Liver (tissue), 8 donors: ENCODE measurements at regions not wholly inside any gene's neighbourhood (a gene's known extent, or its start where the extent isn't known, plus 50 kb on each side); places are given as distances from the start of the nearest gene placed in this dataset.

ENCODE experiments used
- DNase-seq: peaks from one replicate; pipeline ENCODE4 v3.0.0-alpha.2; 2017; ENCODE audit warnings: low spot score
- H3K27ac ChIP-seq, 2 donors: one replicate each; pipeline ENCODE4 v1.7.0; 2013; ENCODE audit warnings: inconsistent platforms in 2 of 2, low read length in 2 of 2, control low read depth in 1 of 2, low read depth in 1 of 2, mild to moderate bottlenecking in 1 of 2
- H3K27me3 ChIP-seq, 4 donors: one replicate each; pipeline versions ENCODE4 v1.6.1 to v1.7.0; 2013; ENCODE audit warnings: low read length in 3 of 4, inconsistent platforms in 1 of 4, mild to moderate bottlenecking in 1 of 4, moderate library complexity in 1 of 4; ENCODE audit not compliant: control insufficient read depth in 4 of 4, insufficient read depth in 4 of 4
- H3K36me3 ChIP-seq, 4 donors: one replicate each; pipeline versions ENCODE4 v1.6.1 to v1.7.0; 2013; ENCODE audit warnings: low read length in 3 of 4, mild to moderate bottlenecking in 3 of 4, low read depth in 1 of 4, moderate library complexity in 1 of 4; ENCODE audit not compliant: control insufficient read depth in 4 of 4, insufficient read depth in 3 of 4
- H3K4me1 ChIP-seq, 4 donors: one replicate each; pipeline versions ENCODE4 v1.6.1 to v1.7.0; 2013; ENCODE audit warnings: low read length in 3 of 4, mild to moderate bottlenecking in 3 of 4, moderate library complexity in 1 of 4; ENCODE audit not compliant: control insufficient read depth in 4 of 4, insufficient read depth in 4 of 4
- H3K4me3 ChIP-seq, 3 donors: one replicate each; pipeline versions ENCODE4 v1.6.1 to v1.7.0; 2013; ENCODE audit warnings: low read length in 3 of 3, control low read depth in 1 of 3, low read depth in 1 of 3, mild to moderate bottlenecking in 1 of 3
- H3K9ac ChIP-seq, 2 donors: one replicate each; pipeline ENCODE4 v1.7.0; 2013; ENCODE audit warnings: low read length in 2 of 2, mild to moderate bottlenecking in 2 of 2, moderate library complexity in 2 of 2, control low read depth in 1 of 2, low read depth in 1 of 2
- H3K9me3 ChIP-seq, 4 donors: one replicate each; pipeline versions ENCODE4 v1.6.1 to v1.7.0; 2013; ENCODE audit warnings: low read length in 3 of 4; ENCODE audit not compliant: control insufficient read depth in 4 of 4
- ATF3 ChIP-seq: IDR thresholded peaks from 2 replicates; pipeline ENCODE4 v1.6.1; 2016; ENCODE audit warnings: antibody characterized with exemption
- CTCF ChIP-seq: fragments of 150-350 bp; IDR thresholded peaks from 2 replicates; pipeline ENCODE4 v1.5.1; 2017; ENCODE audit warnings: improper control_type of control experiment, low read depth, low read length; ENCODE audit not compliant: missing input control
- EGR1 ChIP-seq, 2 donors: IDR thresholded peaks; 2 replicates each; pipeline ENCODE4 v1.6.1; 2016 to 2018; ENCODE audit warnings: antibody characterized with exemption in 2 of 2, low read depth in 2 of 2
- FOXA1 ChIP-seq: IDR thresholded peaks from 2 replicates; pipeline ENCODE4 v1.6.1; 2016; ENCODE audit warnings: antibody characterized with exemption
- FOXA2 ChIP-seq: IDR thresholded peaks from 2 replicates; pipeline ENCODE4 v1.6.1; 2016; ENCODE audit warnings: antibody characterized with exemption
- GABPA ChIP-seq, 2 donors: IDR thresholded peaks in 1 of 2; conservative IDR thresholded peaks in 1 of 2; 2 replicates each; pipeline ENCODE4 v1.6.1; 2016; ENCODE audit warnings: antibody characterized with exemption in 2 of 2, mild to moderate bottlenecking in 1 of 2, moderate library complexity in 1 of 2
- HNF4A ChIP-seq, 2 donors: conservative IDR thresholded peaks; 2 replicates each; pipeline ENCODE4 v1.6.1; 2016; ENCODE audit warnings: antibody characterized with exemption in 2 of 2, mild to moderate bottlenecking in 2 of 2
- HNF4G ChIP-seq: IDR thresholded peaks from 2 replicates; pipeline ENCODE4 v1.6.1; 2016; ENCODE audit warnings: antibody characterized with exemption
- JUND ChIP-seq, 2 donors: IDR thresholded peaks; 2 replicates each; pipeline ENCODE4 v1.6.1; 2016; ENCODE audit warnings: antibody characterized with exemption in 2 of 2
- MAX ChIP-seq: IDR thresholded peaks from 2 replicates; pipeline ENCODE4 v1.6.1; 2016; ENCODE audit warnings: antibody characterized with exemption
- NR2F2 ChIP-seq: IDR thresholded peaks from 2 replicates; pipeline ENCODE4 v1.6.1; 2016; ENCODE audit warnings: antibody characterized with exemption
- RAD21 ChIP-seq, 2 donors: IDR thresholded peaks; 2 replicates each; pipeline ENCODE4 v1.6.1; 2016; ENCODE audit warnings: antibody characterized with exemption in 2 of 2, mild to moderate bottlenecking in 2 of 2
- REST ChIP-seq: IDR thresholded peaks from 2 replicates; pipeline ENCODE4 v1.6.1; 2016; ENCODE audit warnings: antibody characterized with exemption, mild to moderate bottlenecking
- RXRA ChIP-seq, 2 donors: IDR thresholded peaks; 2 replicates each; pipeline ENCODE4 v1.6.1; 2017 to 2018; ENCODE audit warnings: antibody characterized with exemption in 2 of 2, mild to moderate bottlenecking in 1 of 2
- SP1 ChIP-seq: IDR thresholded peaks from 2 replicates; pipeline ENCODE4 v1.6.1; 2018; ENCODE audit warnings: antibody characterized with exemption, mild to moderate bottlenecking
- TAF1 ChIP-seq: conservative IDR thresholded peaks from 2 replicates; pipeline ENCODE4 v1.6.1; 2016; ENCODE audit warnings: antibody characterized with exemption, mild to moderate bottlenecking
- YY1 ChIP-seq: IDR thresholded peaks from 2 replicates; pipeline ENCODE4 v1.6.1; 2016; ENCODE audit warnings: antibody characterized with exemption, mild to moderate bottlenecking
- ZBTB33 ChIP-seq: IDR thresholded peaks from 2 replicates; pipeline ENCODE4 v1.6.1; 2016; ENCODE audit warnings: antibody characterized with exemption
- WGBS: extraction: QIAGEN DNeasy Blood & Tissue Kit; methylation state at CpG from one replicate; pipeline ENCODE4 v1.1.7; 2013; 5-methylcytosine and 5-hydroxymethylcytosine counted together
- donor health status: healthy.
- donor health status: healthy.
- donor health status: healthy.
- donor health status: healthy.
- donor health status: healthy.

GRCh38 chrX:6891404-6891803 lies 256.1 kb upstream of the STS start:
- Histone ChIP-seq H3K4me1 (peaks cover 0 to 13% (median 13%) of the 10 kb centered on the region in 4 donors), H3K27ac (peak overlapping the region; percentile 42 to 64), H3K36me3 (no peaks in the 10 kb centered on the region), H3K4me3 (peak overlapping the region in 1 of 3 donors; percentile 34), H3K27me3 (no peaks in the 10 kb centered on the region), H3K9ac (no peak overlapping the region), H3K9me3 (peaks cover 0 to 5% (median 1%) of the 10 kb centered on the region in 4 donors)
- no peak for DNase-seq
- 28% methylated on average over 1 of the region's 1 CpG for WGBS
- TF ChIP-seq TAF1 (no peak), NR2F2 (peak; percentile 69), EGR1 (IDR thresholded peaks at IDR 0.05; ENCODE audit: low read depth in 2 of 2) (no peak), JUND (IDR thresholded peaks at IDR 0.05) (peak; percentile 65 to 91), MAX (peak; percentile 47), ZBTB33 (no peak), HNF4G (peak; percentile 73), YY1 (peak; percentile 21), HNF4A (conservative IDR thresholded peaks at IDR 0.05) (peak; percentile 83 to 93), RAD21 (IDR thresholded peaks at IDR 0.05) (peak; percentile 51 to 73), ATF3 (peak; percentile 79), REST (peak; percentile 21), SP1 (peak; percentile 92), CTCF (no peak), FOXA1 (no peak), FOXA2 (no peak), GABPA (IDR thresholded peaks at IDR 0.05 in 1 of 2, conservative IDR thresholded peaks at IDR 0.05 in 1 of 2) (no peak), RXRA (IDR thresholded peaks at IDR 0.05) (peak; percentile 97 to 100)
